Stimulated activated CD4-positive, alpha-beta T cell treated with anti-CD3 and anti-CD28 coated beads, Interleukin-1b, Interleukin-23, amount 100 ng/mL, for 24 hours (primary cell): ENCODE measurements at regions not wholly inside any gene's neighbourhood (a gene's known extent, or its start where the extent isn't known, plus 50 kb on each side); places are given as distances from the start of the nearest gene placed in this dataset.
"Not testable (repeated sequence)": the region's sequence is repeated elsewhere in the genome, so short reads cannot be mapped to it uniquely, and the experiment has no call there.

Experiments
- DNase-seq, 4 experiments: peaks; one replicate each; pipeline ENCODE4 v3.0.0-alpha.2; 2020; ENCODE audit warnings: low read depth in 4 of 4, low spot score in 1 of 4

DNA sequence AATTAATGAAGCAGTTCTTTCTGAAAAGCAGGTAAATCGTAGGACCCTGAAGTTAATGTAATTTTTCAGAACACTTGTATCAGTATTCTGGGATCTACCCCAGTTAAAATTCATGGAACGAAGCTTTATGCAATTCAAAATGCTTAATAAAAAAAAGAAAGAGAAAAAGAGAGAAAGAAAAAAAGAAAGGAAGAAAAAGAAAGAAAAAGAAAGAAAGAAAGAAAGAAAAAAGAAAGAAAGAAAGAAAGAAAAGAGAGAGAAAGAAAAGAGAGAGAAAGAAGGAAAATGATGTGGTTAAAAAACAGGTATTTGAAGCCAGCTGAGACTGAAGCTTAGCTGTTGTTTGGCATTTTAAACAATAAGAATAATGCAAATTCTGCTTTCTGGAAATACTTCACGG, 427.4 kb upstream of the AKR1E2 start:
- DNase-seq: no peak

DNA sequence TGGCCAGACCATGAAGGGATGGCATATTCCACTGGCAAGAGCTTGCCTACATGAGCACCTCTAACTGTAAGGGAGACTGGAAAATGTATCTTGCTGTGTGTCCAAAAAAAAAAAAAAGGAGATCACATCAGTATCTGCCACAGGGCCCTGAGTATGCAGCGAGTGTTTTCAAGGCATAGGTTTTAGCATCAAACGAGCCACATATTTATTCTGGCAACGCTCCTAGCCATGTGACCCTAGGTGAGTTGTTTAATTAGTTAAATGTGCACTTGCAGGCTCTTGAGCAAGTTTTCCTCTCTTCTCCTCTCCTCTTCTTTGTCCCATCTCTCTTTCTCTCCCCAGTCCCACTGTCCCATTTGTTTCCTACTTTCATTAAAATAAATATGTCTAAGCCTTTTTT, 428.7 kb upstream of the AKR1E2 start:
- no peak for DNase-seq

GRCh38 chr10:4396401-4397283, 429.4 kb upstream of the AKR1E2 start:
- no peak for DNase-seq

DNA sequence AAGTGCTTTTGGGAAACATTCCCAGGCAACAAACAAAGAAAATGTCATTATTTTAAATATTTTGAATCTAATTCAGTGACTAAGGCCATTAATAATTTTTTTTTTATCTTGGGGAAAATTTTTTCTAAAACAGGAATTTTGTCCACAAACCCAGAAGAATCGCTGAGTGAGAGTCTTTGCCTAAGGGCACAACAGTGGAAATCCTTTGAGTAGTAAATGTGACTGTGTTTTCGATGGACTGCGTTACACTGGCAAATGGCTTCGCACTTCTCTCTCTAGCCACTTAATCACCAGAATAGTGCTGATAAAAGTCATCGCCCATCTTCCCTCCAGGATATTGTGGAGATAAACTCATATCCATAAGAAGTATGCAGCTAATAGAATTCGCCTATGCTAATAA, 430.3 kb upstream of the AKR1E2 start:
- DNase-seq: no peak

- not testable (repeated sequence) for DNase-seq
Observed at GRCh38 chr10:4394455-4394854, 431.6 kb upstream of the AKR1E2 start.

GRCh38 chr10:4391683-4392082, 434.3 kb upstream of the AKR1E2 start:
- DNase-seq: no peak

GRCh38 chr10:4390219-4390618, 435.8 kb upstream of the AKR1E2 start:
- DNase-seq: no peak

DNA sequence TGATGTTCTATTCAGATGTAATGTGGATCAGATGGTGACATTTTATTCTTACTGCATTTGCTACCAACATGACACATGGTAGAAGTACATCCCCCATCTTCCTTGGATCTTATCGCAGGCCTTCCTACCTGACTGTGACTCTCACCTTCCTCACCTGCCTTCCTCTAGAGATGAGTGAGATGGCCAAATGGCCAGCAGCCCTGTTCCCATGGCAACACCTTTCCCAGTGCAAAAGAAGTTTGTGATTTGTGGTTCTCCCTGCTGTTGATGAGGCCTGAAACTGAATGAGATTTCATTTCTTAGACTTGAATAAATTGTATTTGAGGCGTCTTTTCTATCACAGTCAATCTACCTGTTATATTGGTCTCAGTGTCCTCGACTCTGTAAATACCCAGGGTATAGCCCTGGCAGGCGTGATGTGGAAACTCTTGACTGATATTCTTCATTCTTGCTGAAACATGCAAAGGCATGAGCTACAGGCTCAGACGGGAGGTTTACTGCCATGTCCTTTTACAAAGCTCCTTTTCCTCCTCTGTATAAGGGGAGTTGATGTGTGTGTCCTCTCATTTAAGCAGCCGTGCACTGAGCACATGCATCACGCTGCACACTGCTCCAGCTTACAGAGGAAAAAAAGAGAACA, 440.7 kb upstream of the AKR1E2 start:
- DNase-seq: no peak

DNA sequence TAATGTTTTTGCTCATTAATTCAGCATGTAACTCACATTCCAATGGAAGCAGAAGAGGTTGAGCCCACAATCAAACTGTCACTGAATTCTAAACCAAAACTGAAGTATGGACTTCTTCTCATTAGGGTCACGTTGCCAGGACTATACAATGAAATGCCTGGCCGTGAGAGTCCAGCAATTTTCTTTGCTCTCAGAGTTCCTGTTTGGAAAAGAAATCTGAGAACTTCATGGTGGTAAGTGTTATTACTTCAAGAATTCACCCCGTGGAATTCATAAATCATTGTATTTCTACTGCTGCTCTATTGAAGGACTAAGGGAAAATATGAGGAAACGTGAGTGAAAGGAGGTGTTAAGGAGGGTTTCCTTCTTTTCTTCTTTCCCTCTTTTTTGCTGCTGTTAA, 441.8 kb upstream of the AKR1E2 start:
- DNase-seq: no peak

GRCh38 chr10:4383651-4384098, 442.3 kb upstream of the AKR1E2 start:
- no peak for DNase-seq

DNA sequence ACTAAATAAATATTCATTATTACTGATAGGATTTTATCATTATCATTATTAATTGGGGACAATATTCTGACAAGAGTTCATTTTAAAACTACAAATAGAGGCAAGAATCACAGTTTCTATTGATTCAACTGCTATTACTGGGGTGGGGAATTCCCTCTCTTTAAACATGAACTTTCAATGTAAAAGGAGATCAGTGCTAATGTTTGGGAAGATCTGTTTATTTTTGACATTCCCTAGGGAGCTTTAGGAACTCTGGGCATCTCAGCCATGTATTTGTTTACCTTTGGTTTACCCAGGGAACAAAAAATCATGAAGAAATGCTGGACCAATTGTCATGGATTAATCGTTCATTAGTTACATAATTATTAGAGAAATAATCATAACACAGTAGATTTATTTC, 443.2 kb upstream of the AKR1E2 start:
- DNase-seq: no peak

DNA sequence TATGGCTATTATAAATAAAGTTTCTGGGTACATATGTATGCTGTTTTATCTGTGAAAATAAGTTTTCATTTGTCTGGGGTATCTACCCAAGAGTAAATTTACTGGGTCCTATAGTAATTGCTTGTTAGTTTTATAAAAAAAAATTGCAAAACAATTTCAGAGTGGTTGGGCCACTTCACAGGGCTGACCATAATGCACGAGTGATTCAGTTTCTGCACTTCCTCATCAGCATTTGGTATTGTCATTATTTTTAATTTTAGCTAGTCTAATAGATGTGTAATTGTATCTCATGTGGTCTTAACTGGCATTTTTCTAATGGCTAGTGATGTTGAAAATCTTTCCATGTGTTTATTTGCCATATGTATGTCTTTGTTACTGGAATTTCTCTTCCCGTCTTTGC, 452.4 kb upstream of the AKR1E2 start:
- no peak for DNase-seq

DNA sequence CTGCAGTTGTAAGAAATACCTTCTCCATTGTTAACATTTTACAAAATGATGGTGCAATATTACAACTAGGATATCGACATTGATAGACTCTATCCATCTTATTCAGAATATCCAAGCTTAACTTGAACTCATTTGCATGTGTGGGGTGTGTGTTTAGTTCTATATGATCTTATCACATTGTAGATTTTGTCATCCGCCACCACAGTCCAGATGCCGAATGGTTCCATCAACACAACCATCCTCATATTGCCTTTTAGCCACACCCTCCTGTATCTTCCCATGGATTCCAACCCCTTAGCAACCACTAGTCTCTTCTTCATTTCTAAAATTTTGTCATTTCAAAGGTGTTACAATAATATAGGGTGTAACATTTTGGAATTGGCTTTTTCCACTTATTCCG, 452.9 kb upstream of the AKR1E2 start:
- DNase-seq: no peak

DNA sequence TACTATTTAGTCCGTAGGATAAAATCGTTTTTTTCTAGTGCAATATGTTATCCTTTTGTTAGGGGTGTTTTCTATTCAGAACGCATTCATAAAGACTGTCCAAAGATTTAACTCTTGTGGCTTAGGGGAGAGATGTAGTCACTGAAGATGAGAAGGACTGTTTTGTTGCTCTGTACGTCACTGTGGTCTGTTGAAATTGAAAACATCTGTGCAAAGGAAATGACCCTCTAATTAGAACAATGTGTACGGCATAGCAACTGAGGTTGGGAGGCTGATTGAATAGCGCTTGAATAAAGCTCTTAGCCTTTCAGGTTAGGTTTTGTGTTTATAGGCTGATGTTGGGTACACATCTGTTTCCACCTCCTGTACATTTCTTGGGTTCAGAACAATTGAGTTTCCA, 453.4 kb upstream of the AKR1E2 start:
- no peak for DNase-seq

- no peak for DNase-seq
Observed at GRCh38 chr10:4371691-4372295, 454.2 kb upstream of the AKR1E2 start.

DNA sequence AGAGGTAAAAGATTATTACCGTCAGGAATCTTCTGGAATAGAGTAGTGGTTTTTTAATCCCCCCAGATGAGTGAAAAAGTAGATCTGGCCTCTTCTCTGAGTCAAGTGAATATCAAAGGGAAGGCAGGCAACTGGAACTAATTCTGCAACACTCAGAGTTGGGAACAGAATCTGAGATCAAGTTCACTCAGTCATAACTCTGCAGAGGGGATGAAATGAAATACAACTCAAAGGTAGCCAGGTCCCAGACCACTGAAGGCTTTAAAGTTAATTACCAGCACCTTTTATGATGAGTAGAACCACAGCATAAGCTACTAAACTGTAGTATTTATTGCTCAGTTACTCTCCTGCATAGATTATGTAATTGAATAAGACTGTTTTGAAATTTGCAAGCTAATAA, 455.6 kb upstream of the AKR1E2 start:
- DNase-seq: no peak

- no peak for DNase-seq
Observed at GRCh38 chr10:4361581-4361980, 464.4 kb upstream of the AKR1E2 start.

DNA sequence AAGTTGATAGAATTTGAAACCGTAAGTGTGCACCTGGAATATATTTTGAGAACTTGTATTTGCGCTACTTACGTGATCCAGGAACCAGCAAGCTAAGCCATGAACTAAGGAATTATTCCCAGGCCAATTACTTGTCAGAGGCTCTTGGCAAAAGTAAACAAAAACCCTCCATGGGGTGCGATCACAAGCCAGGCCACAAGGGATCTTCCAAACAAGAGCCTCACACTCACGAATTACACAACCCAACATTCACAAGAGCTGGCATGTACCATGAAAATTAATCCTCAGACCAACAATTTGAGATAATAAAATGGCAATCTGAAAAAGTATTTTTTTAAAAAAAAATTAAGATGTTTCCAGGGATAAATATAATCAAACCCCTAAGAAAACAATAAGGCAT, 467.0 kb upstream of the AKR1E2 start:
- no peak for DNase-seq

DNA sequence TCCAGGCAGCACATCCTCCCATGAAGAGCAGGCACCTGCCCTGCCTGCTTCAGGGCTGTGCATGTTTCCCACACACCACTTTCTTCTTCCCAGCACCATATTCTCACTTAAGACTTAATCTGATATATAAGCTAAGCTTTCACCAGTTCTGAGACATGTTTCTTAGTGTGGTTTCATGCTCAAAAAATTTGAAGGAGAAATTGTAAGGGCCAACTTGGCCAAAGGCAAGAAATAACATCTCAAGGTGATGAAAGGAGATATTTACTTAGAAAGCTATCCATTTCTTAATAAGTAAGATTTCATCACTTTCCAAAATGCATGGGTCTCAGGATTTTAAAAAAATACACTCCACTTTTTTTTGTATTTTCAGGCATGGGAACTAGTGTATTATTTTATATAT, 468.1 kb upstream of the AKR1E2 start:
- DNase-seq: no peak

- DNase-seq: no peak
Observed at GRCh38 chr10:4355350-4355749, 470.7 kb upstream of the AKR1E2 start.

DNA sequence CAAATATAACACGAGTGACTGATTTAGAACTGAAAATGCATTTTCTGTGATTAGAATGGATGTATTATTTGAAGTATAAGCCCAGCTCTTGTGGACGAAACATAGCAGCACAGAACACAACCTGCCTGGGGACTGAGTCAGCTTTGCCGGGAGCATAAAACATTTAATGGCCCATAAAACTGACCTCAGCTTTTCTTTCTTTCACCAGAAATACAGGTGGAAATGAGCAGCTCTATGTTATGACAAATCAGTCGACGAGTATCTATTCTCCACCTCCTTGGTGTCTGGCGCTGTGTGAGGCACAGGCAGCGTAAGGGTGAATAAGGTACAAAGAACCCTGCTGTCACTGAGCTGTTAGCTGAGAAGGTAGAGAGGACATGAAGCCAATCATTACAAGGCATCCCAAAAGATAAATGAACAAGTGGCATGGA, 471.6 kb upstream of the AKR1E2 start:
- DNase-seq: no peak

GRCh38 chr10:4353964-4354363, 472.0 kb upstream of the AKR1E2 start:
- DNase-seq: no peak
